GM12878 (cell line): ENCODE measurements at regions not wholly inside any gene's neighbourhood (a gene's known extent, or its start where the extent isn't known, plus 50 kb on each side); places are given as distances from the start of the nearest gene placed in this dataset.

ENCODE experiments used
- ATAC-seq: fragments of 200-7000 bp; cut with Tn5 transposase; 3 replicates; pipeline ENCODE4 v1.9.1; 2020; ENCODE audit warnings: mild to moderate bottlenecking, moderate library complexity
- BruUV-seq: library from RNA; stranded (reverse); fragments of 400-500 nt; replicated peaks from 2 replicates; lab custom pipeline; 2021; lab: Mats Ljungman, UMichigan
- CTCF ChIA-PET: fragments of 300-600 bp; sonication (Branson Sonifier 250); formaldehyde crosslinking; extraction: SDS; loops from one replicate; lab custom pipeline; 2021; ENCODE audit warnings: inconsistent platforms; lab: Yijun Ruan, JAX
- POLR2A ChIA-PET: fragments of 350-600 bp; formaldehyde crosslinking; extraction: SDS; loops from one replicate; lab custom pipeline; 2021; ENCODE audit warnings: inconsistent platforms; lab: Charles Lee
- RAD21 ChIA-PET: fragments of 300-600 bp; sonication (Branson Sonifier 250); formaldehyde crosslinking; loops from one replicate; lab custom pipeline; 2023; ENCODE audit warnings: antibody characterized with exemption; ENCODE audit not compliant: unreplicated experiment; lab: Charles Lee
- SMC1A ChIA-PET: fragments of 300-600 bp; sonication (Branson Sonifier 250); formaldehyde crosslinking; loops from one replicate; lab custom pipeline; 2023; ENCODE audit not compliant: unreplicated experiment, uncharacterized antibody; lab: Charles Lee
- DNase-seq: peaks from one replicate; pipeline ENCODE4 v3.0.0-alpha.2; 2011; ENCODE audit warnings: low read depth, low spot score
- FAIRE-seq: peaks from 3 replicates; lab custom pipeline; 2011; peaks lifted over from hg19 to GRCh38; lab: Jason Lieb, UNC
- H2AFZ ChIP-seq: 2 replicates; pipeline ENCODE4 v1.6.0; 2011; ENCODE audit warnings: low read depth, low read length, control low read depth; ENCODE audit not compliant: control insufficient read depth
- H3K27ac ChIP-seq: 2 replicates; pipeline ENCODE4 v1.5.1; 2011; ENCODE audit warnings: control low read depth; ENCODE audit not compliant: control insufficient read depth, insufficient read depth
- H3K27me3 ChIP-seq, 2 experiments: replicated peaks in 1 of 2; 2 replicates each; pipeline versions ENCODE4 v1.6.0 to v1.6.1; 2011; ENCODE audit warnings: low read length in 1 of 2; ENCODE audit not compliant: control insufficient read depth in 2 of 2, insufficient read depth in 2 of 2
- H3K36me3 ChIP-seq, 2 experiments: 2 replicates each; pipeline ENCODE4 v1.5.1; 2011; ENCODE audit warnings: low read length in 1 of 2; ENCODE audit not compliant: control insufficient read depth in 2 of 2, insufficient read depth in 2 of 2
- H3K4me1 ChIP-seq: 2 replicates; pipeline ENCODE4 v1.6.1; 2011; ENCODE audit warnings: mild to moderate bottlenecking, low read length, moderate library complexity, mixed read lengths; ENCODE audit not compliant: control insufficient read depth, insufficient read depth
- H3K4me2 ChIP-seq: 2 replicates; pipeline ENCODE4 v1.6.0; 2011; ENCODE audit warnings: control low read depth; ENCODE audit not compliant: control insufficient read depth, insufficient read depth
- H3K4me3 ChIP-seq: fragments of 200-600 bp; sonication (generic); 2 replicates; pipeline ENCODE4 v1.5.1; 2016
- H3K79me2 ChIP-seq: 2 replicates; pipeline ENCODE4 v1.6.0; 2011; ENCODE audit warnings: low read length; ENCODE audit not compliant: control insufficient read depth, insufficient read depth
- H3K9ac ChIP-seq: 2 replicates; pipeline ENCODE4 v1.8.0; 2011; ENCODE audit warnings: low read length, control low read depth, mixed read lengths; ENCODE audit not compliant: control insufficient read depth, insufficient read depth
- H3K9me3 ChIP-seq: replicated peaks from 3 replicates; pipeline ENCODE4 v1.5.1; 2011; ENCODE audit warnings: mild to moderate bottlenecking, low read length; ENCODE audit not compliant: control insufficient read depth, insufficient read depth
- H4K20me1 ChIP-seq: 2 replicates; pipeline ENCODE4 v1.6.0; 2011; ENCODE audit not compliant: control insufficient read depth, insufficient read depth
- BRCA1 ChIP-seq: IDR thresholded peaks from 2 replicates; pipeline ENCODE4 v1.6.1; 2011; ENCODE audit warnings: low read depth, low read length, improper control_type of control experiment
- CHD4 ChIP-seq: fragments of 200-600 bp; sonication (generic); IDR thresholded peaks from 2 replicates; pipeline ENCODE4 v1.6.1; 2016; ENCODE audit warnings: mild to moderate bottlenecking
- ELK1 ChIP-seq: IDR thresholded peaks from 2 replicates; pipeline ENCODE4 v1.6.1; 2012; ENCODE audit warnings: low read depth, low read length, improper control_type of control experiment
- HDAC2 ChIP-seq: fragments of 200-600 bp; sonication (generic); IDR thresholded peaks from 2 replicates; pipeline ENCODE4 v1.6.1; 2017
- LARP7 ChIP-seq: fragments of 450-650 bp; IDR thresholded peaks from 2 replicates; pipeline ENCODE4 v1.6.1; 2017; ENCODE audit warnings: mild to moderate bottlenecking
- MAX ChIP-seq: IDR thresholded peaks from 2 replicates; pipeline ENCODE4 v1.6.1; 2012; ENCODE audit warnings: low read depth, low read length, improper control_type of control experiment
- NFYA ChIP-seq: IDR thresholded peaks from 2 replicates; pipeline ENCODE4 v1.6.1; 2011; ENCODE audit warnings: low read depth, mild to moderate bottlenecking, low read length, improper control_type of control experiment, borderline replicate concordance
- RAD21 ChIP-seq: IDR thresholded peaks from 2 replicates; pipeline ENCODE4 v1.6.1; 2011; ENCODE audit warnings: mild to moderate bottlenecking, low read depth, low read length, moderate library complexity; ENCODE audit not compliant: insufficient read depth
- RAD51 ChIP-seq: fragments of 450-650 bp; IDR thresholded peaks from 2 replicates; pipeline ENCODE4 v1.6.1; 2016; ENCODE audit warnings: moderate library complexity, mild to moderate bottlenecking, inconsistent platforms
- RB1 ChIP-seq: fragments of 450-650 bp; formaldehyde crosslinking; IDR thresholded peaks from 2 replicates; pipeline ENCODE4 v1.6.1; 2017; ENCODE audit warnings: mild to moderate bottlenecking, borderline replicate concordance
- RELB ChIP-seq: fragments of 450-650 bp; IDR thresholded peaks from 2 replicates; pipeline ENCODE4 v1.6.1; 2017; ENCODE audit warnings: low read depth, mild to moderate bottlenecking, moderate library complexity
- SPI1 ChIP-seq: IDR thresholded peaks from 2 replicates; pipeline ENCODE4 v1.6.1; 2011; ENCODE audit warnings: low read depth, mild to moderate bottlenecking, low read length, moderate library complexity, borderline replicate concordance; ENCODE audit not compliant: insufficient read depth
- TCF7 ChIP-seq: IDR thresholded peaks from 2 replicates; pipeline ENCODE4 v1.6.1; 2014; ENCODE audit warnings: antibody characterized with exemption, borderline replicate concordance
- WGBS: methylation state at CpG from one replicate; pipeline ENCODE4 v1.1.6; 2016; ENCODE audit warnings: low lambda C conversion rate; ENCODE audit not compliant: insufficient replicate concordance, insufficient coverage; ENCODE audit errors: missing lambda C conversion rate; 5-methylcytosine and 5-hydroxymethylcytosine counted together
- in situ Hi-C: fragments of 300-500 bp; cut with MboI; formaldehyde crosslinking; loops from 9 replicates; pipeline ENCODE4 v1.14.3; 2018; ENCODE audit warnings: mixed read lengths
- intact Hi-C: fragments of 100-400 bp; cut with micrococcal nuclease; formaldehyde crosslinking; loops from one replicate; pipeline ENCODE4 v1.14.2; 2022; ENCODE audit not compliant: unreplicated experiment

GRCh38 chr17:63189930-63190329 lies 223.9 kb downstream of the TANC2 start (continued):
- TF ChIP-seq CHD4, result no peak

GRCh38 chr17:63190821-63191370 lies 224.9 kb downstream of the TANC2 start:
- TF ChIP-seq LARP7, result no peak
- TF ChIP-seq SPI1, result no peak
- TF ChIP-seq RB1, result no peak
- no peak for TF ChIP-seq RAD51
- no peak for TF ChIP-seq RAD21
- no peak for TF ChIP-seq MAX
- TF ChIP-seq NFYA, result no peak
- TF ChIP-seq TCF7, result no peak
- TF ChIP-seq RELB, result no peak
- no peak for TF ChIP-seq ELK1
- TF ChIP-seq HDAC2, result no peak
- TF ChIP-seq BRCA1, result no peak

More at GRCh38 chr17:63190821-63191370, 224.9 kb downstream of the TANC2 start:
- SMC1A ChIA-PET, result no interaction called here
- RAD21 ChIA-PET, result no interaction called here
- CTCF ChIA-PET, result no interaction called here
- Histone ChIP-seq H3K9ac (no peak overlapping the region), H2AFZ (no peak overlapping the region), H3K4me1 (no peaks in the 10 kb centered on the region), H3K79me2 (no peaks in the 10 kb centered on the region), H3K4me2 (no peak overlapping the region), H3K27me3 (no peaks in the 10 kb centered on the region), H3K36me3 (no peaks in the 10 kb centered on the region), H3K27ac (no peak overlapping the region), H3K9me3 (no peaks in the 10 kb centered on the region), H4K20me1 (no peaks in the 10 kb centered on the region), H3K4me3 (no peak overlapping the region)
- ATAC-seq (no peak), DNase-seq (no peak), FAIRE-seq (no peak)
- in situ Hi-C loops (no loop called here), intact Hi-C loops (no loop called here)
- POLR2A ChIA-PET, result no interaction called here
- 42% methylated on average over 3 of the region's 3 CpGs for WGBS
- BruUV-seq, result no TSS peak
